Calu3 (cell line): ENCODE measurements at regions not wholly inside any gene's neighbourhood (a gene's known extent, or its start where the extent isn't known, plus 50 kb on each side); places are given as distances from the start of the nearest gene placed in this dataset.

Experiments used
- BruUV-seq: library from RNA; stranded (reverse); fragments of 400-500 nt; replicated peaks from 2 replicates; lab custom pipeline; 2021; lab: Mats Ljungman, UMichigan
- CTCF ChIA-PET: fragments of 300-600 bp; sonication (Branson Sonifier 250); formaldehyde crosslinking; loops from one replicate; lab custom pipeline; 2022; ENCODE audit warnings: antibody characterized with exemption; lab: Charles Lee
- DNase-seq: peaks from one replicate; pipeline ENCODE4 v3.0.0; 2022
- H3K27ac Mint-ChIP-seq: one replicate; pipeline ENCODE4 v1.8.0; 2022; ENCODE audit warnings: mixed read lengths; ENCODE audit not compliant: unreplicated experiment
- H3K27me3 Mint-ChIP-seq: one replicate; pipeline ENCODE4 v1.8.0; 2022; ENCODE audit warnings: mixed read lengths; ENCODE audit not compliant: unreplicated experiment
- H3K36me3 Mint-ChIP-seq: one replicate; pipeline ENCODE4 v1.8.0; 2022; ENCODE audit warnings: mild to moderate bottlenecking, moderate library complexity, mixed read lengths; ENCODE audit not compliant: insufficient read depth, unreplicated experiment
- H3K4me1 Mint-ChIP-seq: one replicate; pipeline ENCODE4 v1.8.0; 2022; ENCODE audit warnings: mild to moderate bottlenecking, low read depth, mixed read lengths; ENCODE audit not compliant: unreplicated experiment
- H3K4me3 Mint-ChIP-seq: one replicate; pipeline ENCODE4 v1.8.0; 2022; ENCODE audit warnings: mild to moderate bottlenecking, low read depth, moderate library complexity, mixed read lengths; ENCODE audit not compliant: unreplicated experiment
- H3K9me3 Mint-ChIP-seq: one replicate; pipeline ENCODE4 v1.8.0; 2022; ENCODE audit warnings: low read depth, mixed read lengths; ENCODE audit not compliant: unreplicated experiment
- intact Hi-C: fragments of 100-400 bp; cut with micrococcal nuclease; formaldehyde crosslinking; loops from one replicate; pipeline ENCODE4 v1.10.0; 2022; ENCODE audit not compliant: unreplicated experiment
- TF ChIP-seq, protein P1 (sequence below): fragments of 200-600 bp; IDR thresholded peaks from one replicate; pipeline ENCODE4 v1.8.0; 2022; ENCODE audit warnings: antibody characterized with exemption; ENCODE audit not compliant: unreplicated experiment

DNA sequence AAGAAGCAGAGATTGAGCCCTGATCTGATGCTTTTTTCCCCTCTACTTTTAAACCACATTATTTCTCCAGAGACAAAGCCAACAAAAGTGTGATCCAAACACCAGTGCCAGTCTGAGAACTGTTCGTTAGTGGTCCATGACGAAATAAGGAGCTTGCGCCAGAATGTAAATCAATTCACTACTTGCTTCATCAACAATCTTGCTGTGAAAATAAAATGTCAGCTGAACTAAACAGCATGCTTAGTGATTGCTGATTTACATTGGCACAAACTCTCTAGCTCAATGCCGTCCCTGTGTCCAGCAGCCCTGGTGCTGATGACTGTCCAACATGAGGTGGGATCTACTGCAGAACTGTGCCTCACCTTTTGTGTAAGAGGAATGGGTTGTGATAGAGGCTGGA lies 71.3 kb downstream of the SOX3 start:
- TF ChIP-seq, protein P1, sequence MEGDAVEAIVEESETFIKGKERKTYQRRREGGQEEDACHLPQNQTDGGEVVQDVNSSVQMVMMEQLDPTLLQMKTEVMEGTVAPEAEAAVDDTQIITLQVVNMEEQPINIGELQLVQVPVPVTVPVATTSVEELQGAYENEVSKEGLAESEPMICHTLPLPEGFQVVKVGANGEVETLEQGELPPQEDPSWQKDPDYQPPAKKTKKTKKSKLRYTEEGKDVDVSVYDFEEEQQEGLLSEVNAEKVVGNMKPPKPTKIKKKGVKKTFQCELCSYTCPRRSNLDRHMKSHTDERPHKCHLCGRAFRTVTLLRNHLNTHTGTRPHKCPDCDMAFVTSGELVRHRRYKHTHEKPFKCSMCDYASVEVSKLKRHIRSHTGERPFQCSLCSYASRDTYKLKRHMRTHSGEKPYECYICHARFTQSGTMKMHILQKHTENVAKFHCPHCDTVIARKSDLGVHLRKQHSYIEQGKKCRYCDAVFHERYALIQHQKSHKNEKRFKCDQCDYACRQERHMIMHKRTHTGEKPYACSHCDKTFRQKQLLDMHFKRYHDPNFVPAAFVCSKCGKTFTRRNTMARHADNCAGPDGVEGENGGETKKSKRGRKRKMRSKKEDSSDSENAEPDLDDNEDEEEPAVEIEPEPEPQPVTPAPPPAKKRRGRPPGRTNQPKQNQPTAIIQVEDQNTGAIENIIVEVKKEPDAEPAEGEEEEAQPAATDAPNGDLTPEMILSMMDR = no peak

DNA sequence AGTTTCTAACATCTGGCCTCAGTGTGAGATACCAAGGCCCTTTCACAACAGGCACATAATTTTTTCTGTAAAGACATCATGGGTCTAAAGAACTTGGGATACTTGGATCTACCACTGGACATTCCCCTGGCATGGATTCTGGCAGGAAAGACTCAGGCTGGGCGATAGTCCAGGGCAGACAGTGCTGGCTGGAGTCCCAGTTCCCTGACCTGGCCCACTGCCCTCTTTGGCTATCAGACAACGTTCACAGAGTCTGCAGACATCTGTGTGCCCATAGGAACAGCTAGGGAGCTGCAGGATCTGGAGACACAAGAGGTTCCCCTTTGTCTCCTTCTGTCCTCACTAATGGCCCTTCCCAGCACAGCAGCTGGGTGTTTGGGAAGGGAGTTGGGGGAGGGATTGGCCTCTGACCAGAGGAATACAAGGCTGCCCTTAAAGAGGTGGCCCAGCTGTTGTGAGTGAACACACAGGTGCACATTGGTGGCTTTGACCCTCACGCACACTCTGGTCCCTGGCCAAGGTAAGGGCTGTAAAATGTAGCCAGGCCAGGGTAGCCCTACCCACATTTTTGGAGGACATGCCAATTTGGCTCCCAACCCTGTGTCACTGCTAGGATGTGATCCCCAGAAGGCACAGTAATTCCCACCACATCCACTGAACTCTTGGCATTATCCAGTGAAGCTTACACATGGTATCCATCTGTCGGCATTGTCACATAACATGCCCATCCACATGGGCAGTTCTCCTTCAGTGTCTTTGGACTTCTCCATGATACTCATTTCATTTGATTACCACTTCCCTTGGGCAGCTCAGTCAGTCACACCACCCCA lies 72.3 kb downstream of the SOX3 start:
- H3K27me3 Mint-ChIP-seq = no peaks in the 10 kb centered on the region

More for the DNA sequence above, 71.3 kb downstream of the SOX3 start:
- no peaks in the 10 kb centered on the region for H3K36me3 Mint-ChIP-seq
- BruUV-seq = no TSS peak
- CTCF ChIA-PET = no interaction called here
- no peak for DNase-seq
- intact Hi-C loops = no loop called here
- peaks cover 12% of the 10 kb centered on the region for H3K9me3 Mint-ChIP-seq
- H3K27ac Mint-ChIP-seq = no peak overlapping the region
- no peak overlapping the region for H3K4me3 Mint-ChIP-seq
- H3K27me3 Mint-ChIP-seq = no peaks in the 10 kb centered on the region
- no peaks in the 10 kb centered on the region for H3K4me1 Mint-ChIP-seq

DNA sequence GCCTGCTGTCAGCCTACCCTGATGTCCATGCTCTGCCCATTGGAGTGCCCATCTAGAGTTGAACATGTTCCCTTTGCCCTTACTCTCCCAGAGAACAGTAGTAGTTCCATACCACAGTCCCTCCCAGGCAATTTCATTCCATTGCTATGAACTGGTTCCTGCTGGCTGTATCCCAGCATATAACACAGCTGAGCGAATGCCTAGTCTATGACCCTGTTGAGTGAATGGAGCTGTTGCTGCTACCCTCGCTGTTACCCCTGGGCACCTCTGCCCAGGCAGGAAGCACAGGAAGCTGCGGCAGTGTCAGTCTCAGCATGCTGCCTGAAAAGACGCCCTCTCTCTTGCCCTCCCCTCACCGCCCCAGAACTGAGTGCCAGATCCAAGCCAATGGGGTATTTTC lies 73.3 kb downstream of the SOX3 start:
- CTCF ChIA-PET = no interaction called here
- Mint-ChIP-seq H3K27ac (no peak overlapping the region), H3K4me1 (no peaks in the 10 kb centered on the region), H3K36me3 (no peaks in the 10 kb centered on the region), H3K27me3 (no peaks in the 10 kb centered on the region), H3K4me3 (no peak overlapping the region), H3K9me3 (peaks cover 8% of the 10 kb centered on the region)
- no peak for DNase-seq
- intact Hi-C loops = no loop called here
- no TSS peak for BruUV-seq
- TF ChIP-seq, protein P1 = no peak

More for the DNA sequence above, 72.3 kb downstream of the SOX3 start:
- no TSS peak for BruUV-seq
- Mint-ChIP-seq H3K36me3 (no peaks in the 10 kb centered on the region), H3K4me3 (no peak overlapping the region), H3K4me1 (no peaks in the 10 kb centered on the region), H3K27ac (no peak overlapping the region), H3K9me3 (peaks cover 11% of the 10 kb centered on the region)
- CTCF ChIA-PET = no interaction called here
- DNase-seq = no peak
- intact Hi-C loops = no loop called here
- TF ChIP-seq, protein P1 = no peak

DNA sequence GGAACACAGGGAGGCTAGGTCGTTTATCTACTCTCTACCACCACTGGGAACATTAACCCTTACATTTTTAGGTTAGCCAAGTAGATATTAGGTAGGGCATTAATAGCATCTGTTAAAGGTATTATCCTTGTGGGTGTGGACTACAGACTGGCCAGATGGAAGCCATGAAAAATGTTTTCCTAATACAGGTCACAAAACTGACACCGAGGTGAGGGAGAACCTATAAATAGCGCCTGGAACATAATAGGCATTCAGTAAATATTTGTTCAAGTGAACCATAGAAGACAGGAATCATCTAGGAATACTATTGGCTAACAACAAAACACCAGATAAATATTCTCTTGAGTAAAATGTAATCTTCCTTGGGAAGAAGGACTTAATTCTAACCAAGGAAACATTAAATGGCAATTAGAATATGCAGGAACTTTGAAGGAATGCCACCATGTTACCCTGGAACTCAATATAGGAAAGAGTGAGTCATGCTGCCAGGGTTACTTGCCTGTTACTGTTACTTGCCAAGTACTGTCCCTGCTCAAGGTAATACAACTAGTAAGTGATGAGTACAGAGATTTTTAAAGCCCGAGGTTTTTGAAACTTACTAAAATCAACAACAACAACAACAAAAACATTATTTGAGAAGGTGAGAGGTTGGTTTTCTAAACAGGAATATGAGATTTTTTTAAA lies 79.0 kb downstream of the SOX3 start:
- no peaks in the 10 kb centered on the region for H3K27me3 Mint-ChIP-seq
- H3K9me3 Mint-ChIP-seq = peaks cover 3% of the 10 kb centered on the region
- DNase-seq = no peak

More for the DNA sequence above, 79.0 kb downstream of the SOX3 start:
- no peak overlapping the region for H3K27ac Mint-ChIP-seq
- no peaks in the 10 kb centered on the region for H3K36me3 Mint-ChIP-seq
- H3K4me1 Mint-ChIP-seq = no peaks in the 10 kb centered on the region
- TF ChIP-seq, protein P1 = no peak
- CTCF ChIA-PET = no interaction called here
- BruUV-seq = no TSS peak
- intact Hi-C loops = no loop called here
- no peak overlapping the region for H3K4me3 Mint-ChIP-seq
